HCT116 (cell line): ENCODE measurements at regions not wholly inside any gene's neighbourhood (a gene's known extent, or its start where the extent isn't known, plus 50 kb on each side); places are given as distances from the start of the nearest gene placed in this dataset.
"Not testable (repeated sequence)": the region's sequence is repeated elsewhere in the genome, so short reads cannot be mapped to it uniquely, and the experiment has no call there.

Source experiments
- ATAC-seq: fragments of 200-7000 bp; cut with Tn5 transposase; 2 replicates; pipeline ENCODE4 v1.9.1; 2020; ENCODE audit warnings: mild to moderate bottlenecking, moderate library complexity
- BruUV-seq: library from RNA; stranded (reverse); fragments of 400-500 nt; replicated peaks from 2 replicates; lab custom pipeline; 2021; lab: Mats Ljungman, UMichigan
- CTCF ChIA-PET: fragments of 300-600 bp; sonication (Branson Sonifier 250); formaldehyde crosslinking; loops from one replicate; lab custom pipeline; 2021; ENCODE audit warnings: antibody characterized with exemption; lab: Charles Lee
- POLR2A ChIA-PET: fragments of 300-600, 350-600 bp; sonication (Branson Sonifier 250); formaldehyde crosslinking; loops from one replicate; lab custom pipeline; 2021; ENCODE audit warnings: antibody characterized with exemption; lab: Charles Lee
- RAD21 ChIA-PET, 2 experiments: fragments of 300-600 bp; sonication (Branson Sonifier 250); formaldehyde crosslinking; loops; one replicate each; lab custom pipeline; 2023; ENCODE audit warnings: low total read pairs in 2 of 2; ENCODE audit not compliant: uncharacterized antibody in 2 of 2, unreplicated experiment in 2 of 2, low non-redundant PET in 1 of 2; lab: Charles Lee
- DNase-seq: peaks from one replicate; pipeline ENCODE4 v3.0.0-alpha.2; 2010; ENCODE audit warnings: low read depth, low spot score
- H2AFZ ChIP-seq: fragments of 200-600 bp; shearing (Covaris generic), sonication (generic); 2 replicates; pipeline ENCODE4 v1.6.1; 2017; ENCODE audit warnings: low read depth, mixed run types, mixed read lengths, antibody characterized with exemption, low read length; ENCODE audit not compliant: poor library complexity, severe bottlenecking
- H3K27ac ChIP-seq: 2 replicates; pipeline ENCODE4 v1.5.1; 2012; ENCODE audit warnings: low read depth, low read length
- H3K27me3 ChIP-seq: fragments of 200-600 bp; sonication (generic); 2 replicates; pipeline ENCODE4 v1.6.1; 2016; ENCODE audit warnings: mixed run types, low read length, mixed read lengths; ENCODE audit not compliant: insufficient read depth
- H3K36me3 ChIP-seq, 2 experiments: fragments of 200-500 bp in 1 of 2; fragments of 200-600 bp in 1 of 2; sonication (Bioruptor generic) in 1 of 2; sonication (generic) in 1 of 2; 2 replicates each; pipeline versions ENCODE4 v1.5.1 to v1.6.1; 2014 to 2016; ENCODE audit warnings: low read length in 2 of 2, inconsistent platforms in 1 of 2, mixed read lengths in 1 of 2, mixed run types in 1 of 2; ENCODE audit not compliant: insufficient read depth in 2 of 2, control insufficient read depth in 1 of 2
- H3K4me1 ChIP-seq, 2 experiments: fragments of 200-600 bp in 1 of 2; sonication (generic) in 1 of 2; 2 replicates each; pipeline versions ENCODE4 v1.5.1 to v1.6.1; 2012 to 2017; ENCODE audit warnings: low read length in 2 of 2, inconsistent platforms in 1 of 2, mild to moderate bottlenecking in 1 of 2, mixed read lengths in 1 of 2, mixed run types in 1 of 2, moderate library complexity in 1 of 2; ENCODE audit not compliant: insufficient read depth in 2 of 2, control insufficient read depth in 1 of 2
- H3K4me2 ChIP-seq: fragments of 200-600 bp; sonication (generic); 2 replicates; pipeline ENCODE4 v1.6.1; 2017; ENCODE audit warnings: mixed run types, low read length, mixed read lengths
- H3K4me3 ChIP-seq, 2 experiments: fragments of 200-600 bp in 1 of 2; sonication (generic) in 1 of 2; replicated peaks in 1 of 2; 2 replicates each; pipeline ENCODE4 v1.5.1; 2011 to 2016; ENCODE audit warnings: low read length in 2 of 2, control low read depth in 1 of 2, low read depth in 1 of 2, mild to moderate bottlenecking in 1 of 2, mixed read lengths in 1 of 2, mixed run types in 1 of 2
- H3K79me2 ChIP-seq: fragments of 200-600 bp; sonication (generic); 2 replicates; pipeline ENCODE4 v1.6.1; 2017; ENCODE audit warnings: mild to moderate bottlenecking, mixed run types, low read length, moderate library complexity, mixed read lengths; ENCODE audit not compliant: insufficient read depth
- H3K9ac ChIP-seq: fragments of 200-600 bp; sonication (generic); 2 replicates; pipeline ENCODE4 v1.6.1; 2016; ENCODE audit warnings: low read length, mixed read lengths
- H3K9me2 ChIP-seq: fragments of 200-600 bp; sonication (generic), shearing (Covaris generic); 2 replicates; pipeline ENCODE4 v1.6.1; 2017; ENCODE audit warnings: mixed run types, mild to moderate bottlenecking, moderate library complexity; ENCODE audit not compliant: insufficient read depth
- H3K9me3 ChIP-seq, 2 experiments: fragments of 200-500 bp in 1 of 2; fragments of 200-600 bp in 1 of 2; sonication (Bioruptor generic) in 1 of 2; sonication (generic) in 1 of 2; 2 replicates each; pipeline ENCODE4 v1.6.1; 2014 to 2017; ENCODE audit warnings: low read length in 2 of 2, mixed read lengths in 2 of 2, inconsistent platforms in 1 of 2, low read depth in 1 of 2, mild to moderate bottlenecking in 1 of 2, mixed run types in 1 of 2, moderate library complexity in 1 of 2; ENCODE audit not compliant: control insufficient read depth in 1 of 2, insufficient read depth in 1 of 2
- H4K20me1 ChIP-seq: fragments of 200-600 bp; sonication (generic), shearing (Covaris generic); 2 replicates; pipeline ENCODE4 v1.6.1; 2017; ENCODE audit warnings: mixed run types, mild to moderate bottlenecking, moderate library complexity; ENCODE audit not compliant: insufficient read depth
- CBX3 ChIP-seq: IDR thresholded peaks from 2 replicates; pipeline ENCODE4 v1.6.1; 2012; ENCODE audit warnings: low read depth
- CTCF ChIP-seq, 3 experiments: fragments of 200-600 bp in 1 of 3; sonication (generic) in 1 of 3; IDR thresholded peaks in 2 of 3; conservative IDR thresholded peaks in 1 of 3; 2 replicates each; pipeline ENCODE4 v1.5.1; 2012 to 2017; ENCODE audit warnings: low read depth in 2 of 3, low read length in 2 of 3, antibody characterized with exemption in 1 of 3, borderline replicate concordance in 1 of 3, control low read depth in 1 of 3, mild to moderate bottlenecking in 1 of 3, mixed read lengths in 1 of 3, mixed run types in 1 of 3, moderate library complexity in 1 of 3; ENCODE audit not compliant: insufficient read depth in 1 of 3
- RAD21 ChIP-seq: IDR thresholded peaks from 2 replicates; pipeline ENCODE4 v1.6.1; 2012; ENCODE audit warnings: low read depth, mild to moderate bottlenecking
- SIN3A ChIP-seq: IDR thresholded peaks from 2 replicates; pipeline ENCODE4 v1.6.1; 2012; ENCODE audit warnings: low read depth
- SRF ChIP-seq: IDR thresholded peaks from 2 replicates; pipeline ENCODE4 v1.6.1; 2012; ENCODE audit warnings: low read depth
- intact Hi-C: fragments of 100-400 bp; cut with micrococcal nuclease; formaldehyde crosslinking; loops from 2 replicates; pipeline ENCODE4 v1.10.0; 2022

- H4K20me1 ChIP-seq, intact Hi-C loops, H3K9me2 ChIP-seq, H3K4me1 ChIP-seq, H2AFZ ChIP-seq, H3K4me3 ChIP-seq, H3K27me3 ChIP-seq, H3K9ac ChIP-seq, H3K79me2 ChIP-seq, RAD21 ChIA-PET, POLR2A ChIA-PET, DNase-seq, H3K4me2 ChIP-seq, H3K27ac ChIP-seq, BruUV-seq, H3K36me3 ChIP-seq, H3K9me3 ChIP-seq: not testable (repeated sequence)
- peak in 2 of 3 experiments; percentile 13 to 26; a peak in 3 of 6 replicates for TF ChIP-seq CTCF (IDR thresholded peaks at IDR 0.05 in 2 of 3, conservative IDR thresholded peaks at IDR 0.05 in 1 of 3; ENCODE audit: borderline replicate concordance in 1 of 3, insufficient read depth in 1 of 3, low read depth in 2 of 3, low read length in 2 of 3)
- peak; percentile 41; the same call in 1 of the 2 replicates for TF ChIP-seq RAD21
- CTCF ChIA-PET = interaction anchor here (1.0 to 1.6 kb wide), 2 partner anchors 9 to 12 kb away, joined by 3 to 6 read pairs; no protein-coding TSS in a partner anchor
- ATAC-seq = 0 out of 2 replicates have a peak, but pooled peaks have one; percentile 44
These were observed 67.2 kb downstream of the ID4 start for GRCh38 chr6:19904408-19904807.

GRCh38 chr6:19905584-19905983 lies 68.4 kb downstream of the ID4 start:
- no peak overlapping the region for H3K27ac ChIP-seq
- no peak overlapping the region for H3K4me3 ChIP-seq
- no peak for ATAC-seq
- H3K79me2 ChIP-seq = no peaks in the 10 kb centered on the region
- H3K9me2 ChIP-seq = no peaks in the 10 kb centered on the region
- no peaks in the 10 kb centered on the region for H3K9me3 ChIP-seq
- 0 out of 2 replicates have a peak overlapping the region, but pooled peaks have one; percentile 7 for H3K4me2 ChIP-seq
- no peak overlapping the region for H2AFZ ChIP-seq
- POLR2A ChIA-PET = no interaction called here
- peaks cover 4 to 7% of the 10 kb centered on the region in 2 experiments; a peak in 2 of 4 replicates for H3K4me1 ChIP-seq
- TF ChIP-seq SIN3A = no peak
- TF ChIP-seq CBX3 = 0 out of 2 replicates have a peak, but pooled peaks have one; percentile 20
- no peak for TF ChIP-seq SRF
- CTCF ChIA-PET = no interaction called here
- no peaks in the 10 kb centered on the region for H3K36me3 ChIP-seq
- H3K27me3 ChIP-seq = no peaks in the 10 kb centered on the region
- no peak overlapping the region for H3K9ac ChIP-seq
- BruUV-seq = no TSS peak
- no peak for DNase-seq
- no peaks in the 10 kb centered on the region for H4K20me1 ChIP-seq
- RAD21 ChIA-PET = no interaction called here
- intact Hi-C loops = no loop called here
